HCT116 (cell line): ENCODE measurements at regions not wholly inside any gene's neighbourhood (a gene's known extent, or its start where the extent isn't known, plus 50 kb on each side); places are given as distances from the start of the nearest gene placed in this dataset.

Experiments
- ATAC-seq: fragments of 200-7000 bp; cut with Tn5 transposase; 2 replicates; pipeline ENCODE4 v1.9.1; 2020; ENCODE audit warnings: mild to moderate bottlenecking, moderate library complexity
- BruUV-seq: library from RNA; stranded (reverse); fragments of 400-500 nt; replicated peaks from 2 replicates; lab custom pipeline; 2021; lab: Mats Ljungman, UMichigan
- CTCF ChIA-PET: fragments of 300-600 bp; sonication (Branson Sonifier 250); formaldehyde crosslinking; loops from one replicate; lab custom pipeline; 2021; ENCODE audit warnings: antibody characterized with exemption; lab: Charles Lee
- POLR2A ChIA-PET: fragments of 300-600, 350-600 bp; sonication (Branson Sonifier 250); formaldehyde crosslinking; loops from one replicate; lab custom pipeline; 2021; ENCODE audit warnings: antibody characterized with exemption; lab: Charles Lee
- RAD21 ChIA-PET, 2 experiments: fragments of 300-600 bp; sonication (Branson Sonifier 250); formaldehyde crosslinking; loops; one replicate each; lab custom pipeline; 2023; ENCODE audit warnings: low total read pairs in 2 of 2; ENCODE audit not compliant: uncharacterized antibody in 2 of 2, unreplicated experiment in 2 of 2, low non-redundant PET in 1 of 2; lab: Charles Lee
- DNase-seq: peaks from one replicate; pipeline ENCODE4 v3.0.0-alpha.2; 2010; ENCODE audit warnings: low read depth, low spot score
- H2AFZ ChIP-seq: fragments of 200-600 bp; shearing (Covaris generic), sonication (generic); 2 replicates; pipeline ENCODE4 v1.6.1; 2017; ENCODE audit warnings: low read depth, mixed run types, mixed read lengths, antibody characterized with exemption, low read length; ENCODE audit not compliant: poor library complexity, severe bottlenecking
- H3K27ac ChIP-seq: 2 replicates; pipeline ENCODE4 v1.5.1; 2012; ENCODE audit warnings: low read depth, low read length
- H3K27me3 ChIP-seq: fragments of 200-600 bp; sonication (generic); 2 replicates; pipeline ENCODE4 v1.6.1; 2016; ENCODE audit warnings: mixed run types, low read length, mixed read lengths; ENCODE audit not compliant: insufficient read depth
- H3K36me3 ChIP-seq, 2 experiments: fragments of 200-500 bp in 1 of 2; fragments of 200-600 bp in 1 of 2; sonication (Bioruptor generic) in 1 of 2; sonication (generic) in 1 of 2; 2 replicates each; pipeline versions ENCODE4 v1.5.1 to v1.6.1; 2014 to 2016; ENCODE audit warnings: low read length in 2 of 2, inconsistent platforms in 1 of 2, mixed read lengths in 1 of 2, mixed run types in 1 of 2; ENCODE audit not compliant: insufficient read depth in 2 of 2, control insufficient read depth in 1 of 2
- H3K4me1 ChIP-seq, 2 experiments: fragments of 200-600 bp in 1 of 2; sonication (generic) in 1 of 2; 2 replicates each; pipeline versions ENCODE4 v1.5.1 to v1.6.1; 2012 to 2017; ENCODE audit warnings: low read length in 2 of 2, inconsistent platforms in 1 of 2, mild to moderate bottlenecking in 1 of 2, mixed read lengths in 1 of 2, mixed run types in 1 of 2, moderate library complexity in 1 of 2; ENCODE audit not compliant: insufficient read depth in 2 of 2, control insufficient read depth in 1 of 2
- H3K4me2 ChIP-seq: fragments of 200-600 bp; sonication (generic); 2 replicates; pipeline ENCODE4 v1.6.1; 2017; ENCODE audit warnings: mixed run types, low read length, mixed read lengths
- H3K4me3 ChIP-seq, 2 experiments: fragments of 200-600 bp in 1 of 2; sonication (generic) in 1 of 2; replicated peaks in 1 of 2; 2 replicates each; pipeline ENCODE4 v1.5.1; 2011 to 2016; ENCODE audit warnings: low read length in 2 of 2, control low read depth in 1 of 2, low read depth in 1 of 2, mild to moderate bottlenecking in 1 of 2, mixed read lengths in 1 of 2, mixed run types in 1 of 2
- H3K79me2 ChIP-seq: fragments of 200-600 bp; sonication (generic); 2 replicates; pipeline ENCODE4 v1.6.1; 2017; ENCODE audit warnings: mild to moderate bottlenecking, mixed run types, low read length, moderate library complexity, mixed read lengths; ENCODE audit not compliant: insufficient read depth
- H3K9ac ChIP-seq: fragments of 200-600 bp; sonication (generic); 2 replicates; pipeline ENCODE4 v1.6.1; 2016; ENCODE audit warnings: low read length, mixed read lengths
- H3K9me2 ChIP-seq: fragments of 200-600 bp; sonication (generic), shearing (Covaris generic); 2 replicates; pipeline ENCODE4 v1.6.1; 2017; ENCODE audit warnings: mixed run types, mild to moderate bottlenecking, moderate library complexity; ENCODE audit not compliant: insufficient read depth
- H3K9me3 ChIP-seq, 2 experiments: fragments of 200-500 bp in 1 of 2; fragments of 200-600 bp in 1 of 2; sonication (Bioruptor generic) in 1 of 2; sonication (generic) in 1 of 2; 2 replicates each; pipeline ENCODE4 v1.6.1; 2014 to 2017; ENCODE audit warnings: low read length in 2 of 2, mixed read lengths in 2 of 2, inconsistent platforms in 1 of 2, low read depth in 1 of 2, mild to moderate bottlenecking in 1 of 2, mixed run types in 1 of 2, moderate library complexity in 1 of 2; ENCODE audit not compliant: control insufficient read depth in 1 of 2, insufficient read depth in 1 of 2
- H4K20me1 ChIP-seq: fragments of 200-600 bp; sonication (generic), shearing (Covaris generic); 2 replicates; pipeline ENCODE4 v1.6.1; 2017; ENCODE audit warnings: mixed run types, mild to moderate bottlenecking, moderate library complexity; ENCODE audit not compliant: insufficient read depth
- ATF3 ChIP-seq: IDR thresholded peaks from 2 replicates; pipeline ENCODE4 v1.6.1; 2012
- EGR1 ChIP-seq: IDR thresholded peaks from 2 replicates; pipeline ENCODE4 v1.6.1; 2012; ENCODE audit warnings: low read depth
- EZH2 ChIP-seq: fragments of 200-600 bp; sonication (generic); IDR thresholded peaks from 2 replicates; pipeline ENCODE4 v1.6.1; 2017; ENCODE audit warnings: antibody characterized with exemption, mixed run types
- EZH2phosphoT487 ChIP-seq: fragments of 200-600 bp; IDR thresholded peaks from 2 replicates; pipeline ENCODE4 v1.6.1; 2018; ENCODE audit warnings: antibody characterized with exemption, borderline replicate concordance
- FOSL1 ChIP-seq: IDR thresholded peaks from 2 replicates; pipeline ENCODE4 v1.6.1; 2012; ENCODE audit warnings: low read depth
- MAX ChIP-seq: IDR thresholded peaks from 2 replicates; pipeline ENCODE4 v1.6.1; 2012
- POLR2A ChIP-seq: IDR thresholded peaks from 2 replicates; pipeline ENCODE4 v1.7.0; 2011; ENCODE audit warnings: borderline replicate concordance; ENCODE audit not compliant: insufficient read depth, insufficient read length; ENCODE audit errors: extremely low read depth
- POLR2AphosphoS5 ChIP-seq: IDR thresholded peaks from 2 replicates; pipeline ENCODE4 v1.6.1; 2011; ENCODE audit warnings: mild to moderate bottlenecking, low read depth, low read length, moderate library complexity
- RAD21 ChIP-seq: IDR thresholded peaks from 2 replicates; pipeline ENCODE4 v1.6.1; 2012; ENCODE audit warnings: low read depth, mild to moderate bottlenecking
- SIN3A ChIP-seq: IDR thresholded peaks from 2 replicates; pipeline ENCODE4 v1.6.1; 2012; ENCODE audit warnings: low read depth
- SP1 ChIP-seq: IDR thresholded peaks from 2 replicates; pipeline ENCODE4 v1.6.1; 2012; ENCODE audit warnings: low read depth
- SRF ChIP-seq: IDR thresholded peaks from 2 replicates; pipeline ENCODE4 v1.6.1; 2012; ENCODE audit warnings: low read depth
- YY1 ChIP-seq: IDR thresholded peaks from 2 replicates; pipeline ENCODE4 v1.6.1; 2011; ENCODE audit warnings: low read length, low read depth, moderate library complexity, mild to moderate bottlenecking; ENCODE audit not compliant: insufficient replicate concordance; ENCODE audit errors: extremely low read depth
- ZBTB33 ChIP-seq: IDR thresholded peaks from 2 replicates; pipeline ENCODE4 v1.6.1; 2011; ENCODE audit warnings: mild to moderate bottlenecking, low read length, moderate library complexity; ENCODE audit not compliant: insufficient replicate concordance; ENCODE audit errors: extremely low read depth
- ZFX ChIP-seq: fragments of 450-650 bp; IDR thresholded peaks from 2 replicates; pipeline ENCODE4 v1.6.1; 2017
- ZNF274 ChIP-seq: fragments of 200-500 bp; sonication (Bioruptor generic); IDR thresholded peaks from 2 replicates; pipeline ENCODE4 v1.6.1; 2014; ENCODE audit warnings: mild to moderate bottlenecking, low read depth, low read length, inconsistent platforms
- intact Hi-C: fragments of 100-400 bp; cut with micrococcal nuclease; formaldehyde crosslinking; loops from 2 replicates; pipeline ENCODE4 v1.10.0; 2022

GRCh38 chr7:94261067-94261466, 133.6 kb upstream of the COL1A2 start:
- H3K27me3 ChIP-seq: no peaks in the 10 kb centered on the region; the same call in 1 of the 2 replicates
- no peak overlapping the region for H3K4me3 ChIP-seq
- H4K20me1 ChIP-seq: no peaks in the 10 kb centered on the region
- H3K36me3 ChIP-seq: no peaks in the 10 kb centered on the region
- no peak for TF ChIP-seq EGR1
- TF ChIP-seq RAD21: no peak
- TF ChIP-seq SIN3A: no peak
- no peak for TF ChIP-seq FOSL1
- TF ChIP-seq EZH2: no peak
- no peak for TF ChIP-seq ATF3
- no peak for TF ChIP-seq ZBTB33
- no peak for TF ChIP-seq POLR2A
- TF ChIP-seq YY1: no peak
- no peak for TF ChIP-seq ZFX
- no peak for TF ChIP-seq ZNF274
- TF ChIP-seq SRF: no peak
- TF ChIP-seq EZH2phosphoT487: no peak
- no peak for TF ChIP-seq SP1
- TF ChIP-seq MAX: no peak
- TF ChIP-seq POLR2AphosphoS5: no peak
- no peaks in the 10 kb centered on the region for H3K79me2 ChIP-seq
- H2AFZ ChIP-seq: no peak overlapping the region
- no TSS peak for BruUV-seq
- intact Hi-C loops: no loop called here
- no peaks in the 10 kb centered on the region for H3K9me2 ChIP-seq
- no peaks in the 10 kb centered on the region for H3K4me1 ChIP-seq
- ATAC-seq: no peak
- H3K9ac ChIP-seq: no peak overlapping the region
- ChIA-PET RAD21 (no interaction called here), POLR2A (no interaction called here), CTCF (no interaction called here)
- H3K27ac ChIP-seq: no peak overlapping the region
- no peak overlapping the region for H3K4me2 ChIP-seq
- no peak for DNase-seq
- no peaks in the 10 kb centered on the region for H3K9me3 ChIP-seq
